HL-60 (cell line): ENCODE measurements at regions not wholly inside any gene's neighbourhood (a gene's known extent, or its start where the extent isn't known, plus 50 kb on each side); places are given as distances from the start of the nearest gene placed in this dataset.

ENCODE experiments used
- CTCF ChIP-seq: IDR thresholded peaks from one replicate; pipeline ENCODE4 v1.5.1; 2011; ENCODE audit warnings: low read length, control low read depth, inconsistent platforms; ENCODE audit not compliant: insufficient read depth
- GABPA ChIP-seq: IDR thresholded peaks from 2 replicates; pipeline ENCODE4 v1.6.1; 2012; ENCODE audit warnings: low read depth
- POLR2AphosphoS5 ChIP-seq: IDR thresholded peaks from 2 replicates; pipeline ENCODE4 v1.6.1; 2012; ENCODE audit warnings: low read depth
- REST ChIP-seq: IDR thresholded peaks from 2 replicates; pipeline ENCODE4 v1.6.1; 2012; ENCODE audit warnings: low read depth; ENCODE audit not compliant: insufficient replicate concordance
- SPI1 ChIP-seq: IDR thresholded peaks from 2 replicates; pipeline ENCODE4 v1.6.1; 2012; ENCODE audit warnings: low read depth, mild to moderate bottlenecking, borderline replicate concordance

GRCh38 chr10:52952391-52953055 is 179.9 kb upstream of the MBL2 start:
- TF ChIP-seq CTCF (no peak), POLR2AphosphoS5 (no peak), REST (no peak), GABPA (no peak), SPI1 (no peak)
